ENCODE measurements at regions not wholly inside any gene's neighbourhood (a gene's known extent, or its start where the extent isn't known, plus 50 kb on each side); places are given as distances from the start of the nearest gene placed in this dataset.

DNA sequence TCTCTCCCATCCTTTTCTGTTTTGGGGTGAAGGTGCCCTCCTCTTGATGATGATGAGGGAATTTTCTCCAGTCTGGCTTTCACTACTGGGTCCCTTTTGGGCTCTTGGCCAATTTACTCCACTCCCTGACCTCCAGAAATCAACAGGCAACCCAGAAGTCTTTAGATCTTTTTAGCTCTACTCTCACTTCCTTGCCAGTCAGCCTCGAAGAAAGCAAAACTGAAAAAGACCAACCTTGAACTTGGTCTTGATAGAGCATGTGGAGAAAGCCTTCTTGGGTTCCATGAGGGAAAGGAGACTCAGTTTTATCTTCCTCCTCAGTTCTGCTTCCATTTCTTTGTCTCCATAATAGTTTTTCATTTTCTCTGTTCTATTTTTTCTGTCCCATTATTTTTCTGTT lies 91.4 kb upstream of the NPVF start:
- Histone ChIP-seq H3K4me3 (ENCODE audit: low read length) (no peak overlapping the region), H3K4me1 (ENCODE audit: control insufficient read depth, insufficient read depth, low read length) (no peaks in the 10 kb centered on the region), H3K36me3 (ENCODE audit: control insufficient read depth, insufficient read depth, low read length) (no peaks in the 10 kb centered on the region), H3K27ac (ENCODE audit: low read depth, low read length) (no peak overlapping the region), H3K27me3 (ENCODE audit: control insufficient read depth, insufficient read depth, low read length) (no peaks in the 10 kb centered on the region), H3K9ac (ENCODE audit: low read length) (no peak overlapping the region)

DNA sequence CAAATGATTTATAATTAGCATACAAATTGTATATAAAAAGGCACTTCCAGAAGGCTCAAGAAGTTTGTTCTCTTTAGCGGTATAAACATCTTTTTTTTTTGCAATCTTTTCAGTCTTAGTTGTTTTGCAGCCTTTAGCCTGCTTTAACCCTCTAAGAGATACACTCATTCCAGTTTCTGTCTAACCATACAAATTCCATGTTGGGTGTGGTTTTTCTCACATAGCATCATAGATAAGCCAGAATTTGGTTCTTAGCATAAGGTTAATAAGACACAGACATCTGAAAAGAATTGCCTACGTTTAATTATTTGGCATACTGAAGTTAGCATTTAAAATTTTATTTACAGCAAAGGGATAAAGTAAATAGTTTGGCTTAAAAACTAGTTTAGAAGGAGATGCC lies 92.5 kb upstream of the NPVF start:
- Histone ChIP-seq H3K27me3 (ENCODE audit: control insufficient read depth, insufficient read depth, low read length) (no peaks in the 10 kb centered on the region), H3K9ac (ENCODE audit: low read length) (no peak overlapping the region), H3K4me1 (ENCODE audit: control insufficient read depth, insufficient read depth, low read length) (no peaks in the 10 kb centered on the region), H3K4me3 (ENCODE audit: low read length) (no peak overlapping the region), H3K36me3 (ENCODE audit: control insufficient read depth, insufficient read depth, low read length) (no peaks in the 10 kb centered on the region), H3K27ac (ENCODE audit: low read depth, low read length) (no peak overlapping the region)

DNA sequence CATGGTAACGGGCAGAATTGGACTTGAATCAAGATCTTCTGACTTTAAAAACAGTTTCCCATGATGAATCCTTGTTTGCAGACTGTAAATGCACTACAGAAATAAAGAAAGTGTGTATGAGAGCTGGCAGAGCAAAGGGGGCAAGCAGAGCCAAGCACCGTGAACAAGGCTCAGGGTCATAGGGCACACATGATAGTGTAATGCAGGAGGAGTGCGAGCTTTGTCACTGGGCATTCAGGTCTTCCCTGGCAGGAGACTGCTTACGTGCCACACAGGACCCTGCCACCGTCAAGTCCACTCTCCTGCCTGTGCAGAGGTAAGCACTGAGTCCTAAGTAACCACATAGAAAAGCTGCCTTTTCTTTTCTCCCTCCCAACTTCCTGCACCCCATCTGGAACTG lies 93.1 kb upstream of the NPVF start:
- Histone ChIP-seq H3K27ac (ENCODE audit: low read depth, low read length) (no peak overlapping the region), H3K4me1 (ENCODE audit: control insufficient read depth, insufficient read depth, low read length) (no peaks in the 10 kb centered on the region), H3K27me3 (ENCODE audit: control insufficient read depth, insufficient read depth, low read length) (no peaks in the 10 kb centered on the region), H3K9ac (ENCODE audit: low read length) (no peak overlapping the region), H3K36me3 (ENCODE audit: control insufficient read depth, insufficient read depth, low read length) (no peaks in the 10 kb centered on the region), H3K4me3 (ENCODE audit: low read length) (no peak overlapping the region)

DNA sequence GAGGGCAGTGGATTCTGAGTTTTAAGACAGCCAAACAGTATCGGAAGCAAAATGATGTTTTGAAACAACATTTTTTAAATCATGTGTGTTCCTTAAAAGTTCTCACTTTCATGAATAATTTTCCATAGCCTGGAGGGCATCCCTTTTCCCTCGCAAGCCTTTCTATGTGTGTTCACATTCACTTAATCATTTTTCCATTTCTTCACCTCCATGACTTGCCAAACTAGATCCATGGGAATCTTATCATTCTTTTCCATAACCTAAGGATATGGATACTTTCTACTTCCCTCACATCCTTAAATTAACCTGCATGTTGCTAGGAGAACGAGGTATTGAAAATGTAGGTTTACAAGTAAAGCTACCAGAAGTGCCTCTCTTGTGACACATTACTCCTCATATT lies 94.2 kb upstream of the NPVF start:
- no peaks in the 10 kb centered on the region for H3K4me1 ChIP-seq (ENCODE audit: control insufficient read depth, insufficient read depth, low read length)
- no peak overlapping the region for H3K4me3 ChIP-seq (ENCODE audit: low read length)

GRCh38 chr7:25325186-25325757 lies 97.0 kb upstream of the NPVF start:
- Histone ChIP-seq H3K27me3 (ENCODE audit: control insufficient read depth, insufficient read depth, low read length) (no peaks in the 10 kb centered on the region), H3K4me1 (ENCODE audit: control insufficient read depth, insufficient read depth, low read length) (no peaks in the 10 kb centered on the region), H3K36me3 (ENCODE audit: control insufficient read depth, insufficient read depth, low read length) (no peaks in the 10 kb centered on the region), H3K27ac (ENCODE audit: low read depth, low read length) (no peak overlapping the region), H3K9ac (ENCODE audit: low read length) (no peak overlapping the region), H3K4me3 (ENCODE audit: low read length) (no peak overlapping the region)

More for the DNA sequence above, 94.2 kb upstream of the NPVF start:
- H3K27ac ChIP-seq (ENCODE audit: low read depth, low read length), result no peak overlapping the region
- no peaks in the 10 kb centered on the region for H3K36me3 ChIP-seq (ENCODE audit: control insufficient read depth, insufficient read depth, low read length)
- H3K9ac ChIP-seq (ENCODE audit: low read length), result no peak overlapping the region
- H3K27me3 ChIP-seq (ENCODE audit: control insufficient read depth, insufficient read depth, low read length), result no peaks in the 10 kb centered on the region

DNA sequence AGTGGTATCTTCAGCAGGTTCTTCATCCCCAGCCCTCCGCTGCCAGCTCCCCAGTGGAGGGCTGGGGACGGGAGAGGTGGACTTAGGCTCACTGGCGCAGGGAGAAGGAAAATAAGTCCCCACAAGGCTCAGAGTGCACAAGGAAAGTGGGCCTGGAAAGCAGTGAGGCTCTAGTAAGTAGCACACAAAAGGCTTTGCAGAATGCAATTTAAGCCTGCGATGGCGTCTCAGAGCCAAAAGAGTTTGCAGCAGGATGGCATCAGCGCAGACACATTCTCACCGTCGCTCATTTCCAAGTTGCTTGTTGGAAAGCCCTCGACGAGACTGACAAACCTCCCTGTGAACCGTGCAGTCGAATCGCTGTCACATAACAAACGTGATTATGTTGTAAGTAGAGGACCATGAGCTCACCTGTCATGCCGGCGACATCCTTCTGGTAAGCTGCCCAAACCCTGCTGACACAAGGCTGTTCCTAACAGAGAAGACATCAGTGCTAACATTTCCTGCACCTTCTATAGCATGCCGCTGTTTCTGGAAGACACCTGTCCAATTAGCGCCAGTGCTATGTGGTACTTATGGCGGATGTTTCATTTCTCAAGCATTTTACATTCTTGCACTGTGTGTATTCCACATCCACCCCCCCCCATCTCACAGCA lies 98.3 kb upstream of the NPVF start:
- no peaks in the 10 kb centered on the region for H3K36me3 ChIP-seq (ENCODE audit: control insufficient read depth, insufficient read depth, low read length)
- no peak overlapping the region for H3K4me3 ChIP-seq (ENCODE audit: low read length)
- H3K27ac ChIP-seq (ENCODE audit: low read depth, low read length), result no peak overlapping the region
- no peaks in the 10 kb centered on the region for H3K27me3 ChIP-seq (ENCODE audit: control insufficient read depth, insufficient read depth, low read length)
- no peaks in the 10 kb centered on the region for H3K4me1 ChIP-seq (ENCODE audit: control insufficient read depth, insufficient read depth, low read length)
- H3K9ac ChIP-seq (ENCODE audit: low read length), result no peak overlapping the region

- Histone ChIP-seq H3K4me3 (ENCODE audit: low read length) (no peak overlapping the region), H3K27me3 (ENCODE audit: control insufficient read depth, insufficient read depth, low read length) (no peaks in the 10 kb centered on the region), H3K36me3 (ENCODE audit: control insufficient read depth, insufficient read depth, low read length) (no peaks in the 10 kb centered on the region), H3K4me1 (ENCODE audit: control insufficient read depth, insufficient read depth, low read length) (no peaks in the 10 kb centered on the region), H3K9ac (ENCODE audit: low read length) (no peak overlapping the region), H3K27ac (ENCODE audit: low read depth, low read length) (no peak overlapping the region)
Measured at GRCh38 chr7:25329815-25330214, 101.5 kb upstream of the NPVF start.

- H3K36me3 ChIP-seq (ENCODE audit: control insufficient read depth, insufficient read depth, low read length), result no peaks in the 10 kb centered on the region
- H3K9ac ChIP-seq (ENCODE audit: low read length), result no peak overlapping the region
- no peaks in the 10 kb centered on the region for H3K4me1 ChIP-seq (ENCODE audit: control insufficient read depth, insufficient read depth, low read length)
- H3K4me3 ChIP-seq (ENCODE audit: low read length), result no peak overlapping the region
- no peak overlapping the region for H3K27ac ChIP-seq (ENCODE audit: low read depth, low read length)
- H3K27me3 ChIP-seq (ENCODE audit: control insufficient read depth, insufficient read depth, low read length), result no peaks in the 10 kb centered on the region
Measured at GRCh38 chr7:25333296-25333928, 105.1 kb upstream of the NPVF start.

- no peak overlapping the region for H3K27ac ChIP-seq (ENCODE audit: low read depth, low read length)
- H3K36me3 ChIP-seq (ENCODE audit: control insufficient read depth, insufficient read depth, low read length), result no peaks in the 10 kb centered on the region
- H3K4me3 ChIP-seq (ENCODE audit: low read length), result no peak overlapping the region
- no peaks in the 10 kb centered on the region for H3K4me1 ChIP-seq (ENCODE audit: control insufficient read depth, insufficient read depth, low read length)
- no peak overlapping the region for H3K9ac ChIP-seq (ENCODE audit: low read length)
- no peaks in the 10 kb centered on the region for H3K27me3 ChIP-seq (ENCODE audit: control insufficient read depth, insufficient read depth, low read length)
Measured at GRCh38 chr7:25347360-25348066, 119.2 kb upstream of the NPVF start.

GRCh38 chr7:25348104-25348503 lies 119.8 kb upstream of the NPVF start:
- no peaks in the 10 kb centered on the region for H3K27me3 ChIP-seq (ENCODE audit: control insufficient read depth, insufficient read depth, low read length)
- no peak overlapping the region for H3K27ac ChIP-seq (ENCODE audit: low read depth, low read length)
- no peaks in the 10 kb centered on the region for H3K4me1 ChIP-seq (ENCODE audit: control insufficient read depth, insufficient read depth, low read length)
- H3K9ac ChIP-seq (ENCODE audit: low read length), result no peak overlapping the region
- no peak overlapping the region for H3K4me3 ChIP-seq (ENCODE audit: low read length)
- no peaks in the 10 kb centered on the region for H3K36me3 ChIP-seq (ENCODE audit: control insufficient read depth, insufficient read depth, low read length)

DNA sequence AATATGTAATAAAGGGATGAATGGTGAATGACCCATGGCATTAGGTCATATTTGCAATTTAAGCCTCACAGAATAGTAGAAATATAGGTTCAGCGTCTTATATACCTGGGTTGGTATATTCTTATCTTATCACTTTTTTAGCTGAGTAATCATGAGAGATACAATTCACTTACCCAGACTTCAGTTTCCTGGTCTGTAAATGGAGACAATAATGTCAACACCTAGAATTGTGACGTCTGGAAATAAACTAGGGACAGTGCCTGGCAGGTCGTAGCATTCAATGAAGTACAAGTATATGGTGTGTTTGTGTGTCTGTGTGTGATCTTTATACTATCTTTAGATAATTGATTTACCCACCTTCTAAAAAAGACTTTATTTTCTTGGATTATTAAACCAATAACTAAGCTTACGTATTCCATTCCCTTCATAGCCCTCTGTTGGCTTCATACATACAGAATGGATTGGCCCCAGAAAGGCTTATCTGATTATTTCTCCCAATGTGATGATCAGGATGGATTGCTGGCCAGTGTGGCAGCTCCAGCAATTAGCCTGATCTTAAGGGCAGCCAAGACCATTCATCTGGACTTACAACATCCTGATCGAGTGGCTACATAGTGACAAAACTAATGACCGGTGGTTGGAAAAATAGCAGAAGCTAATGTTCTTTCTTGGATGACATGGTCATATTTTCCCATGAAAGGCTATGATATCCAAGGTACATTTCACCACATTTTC lies 121.2 kb upstream of the NPVF start:
- H3K9ac ChIP-seq (ENCODE audit: low read length), result no peak overlapping the region
- no peaks in the 10 kb centered on the region for H3K27me3 ChIP-seq (ENCODE audit: control insufficient read depth, insufficient read depth, low read length)
- H3K36me3 ChIP-seq (ENCODE audit: control insufficient read depth, insufficient read depth, low read length), result no peaks in the 10 kb centered on the region
- no peak overlapping the region for H3K27ac ChIP-seq (ENCODE audit: low read depth, low read length)
- no peaks in the 10 kb centered on the region for H3K4me1 ChIP-seq (ENCODE audit: control insufficient read depth, insufficient read depth, low read length)
- H3K4me3 ChIP-seq (ENCODE audit: low read length), result no peak overlapping the region

DNA sequence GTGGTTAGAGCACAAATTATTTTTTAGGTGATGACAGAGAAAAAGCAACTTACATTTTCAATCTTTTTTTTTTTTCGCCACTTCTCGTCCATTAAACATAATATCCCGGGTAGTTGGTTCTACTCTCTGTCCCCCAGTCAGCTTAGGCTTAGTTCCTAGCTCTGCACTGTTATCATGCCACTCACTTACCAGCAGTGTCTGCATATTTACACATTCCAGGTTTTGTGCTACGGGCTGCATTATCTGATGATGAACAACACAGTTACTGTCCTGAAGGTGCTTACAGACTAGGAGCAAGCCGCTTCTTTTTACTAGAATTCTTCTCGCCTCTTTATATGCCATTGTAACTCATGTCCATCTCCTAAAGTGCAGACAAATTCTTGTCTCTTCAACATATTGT lies 121.8 kb upstream of the NPVF start:
- Histone ChIP-seq H3K27ac (ENCODE audit: low read depth, low read length) (no peak overlapping the region), H3K4me3 (ENCODE audit: low read length) (no peak overlapping the region), H3K36me3 (ENCODE audit: control insufficient read depth, insufficient read depth, low read length) (no peaks in the 10 kb centered on the region), H3K27me3 (ENCODE audit: control insufficient read depth, insufficient read depth, low read length) (no peaks in the 10 kb centered on the region), H3K9ac (ENCODE audit: low read length) (no peak overlapping the region), H3K4me1 (ENCODE audit: control insufficient read depth, insufficient read depth, low read length) (no peaks in the 10 kb centered on the region)

Measured in rectal smooth muscle tissue (tissue), 1 donor.